ENCODE measurements at regions not wholly inside any gene's neighbourhood (a gene's known extent, or its start where the extent isn't known, plus 50 kb on each side); places are given as distances from the start of the nearest gene placed in this dataset.

DNA sequence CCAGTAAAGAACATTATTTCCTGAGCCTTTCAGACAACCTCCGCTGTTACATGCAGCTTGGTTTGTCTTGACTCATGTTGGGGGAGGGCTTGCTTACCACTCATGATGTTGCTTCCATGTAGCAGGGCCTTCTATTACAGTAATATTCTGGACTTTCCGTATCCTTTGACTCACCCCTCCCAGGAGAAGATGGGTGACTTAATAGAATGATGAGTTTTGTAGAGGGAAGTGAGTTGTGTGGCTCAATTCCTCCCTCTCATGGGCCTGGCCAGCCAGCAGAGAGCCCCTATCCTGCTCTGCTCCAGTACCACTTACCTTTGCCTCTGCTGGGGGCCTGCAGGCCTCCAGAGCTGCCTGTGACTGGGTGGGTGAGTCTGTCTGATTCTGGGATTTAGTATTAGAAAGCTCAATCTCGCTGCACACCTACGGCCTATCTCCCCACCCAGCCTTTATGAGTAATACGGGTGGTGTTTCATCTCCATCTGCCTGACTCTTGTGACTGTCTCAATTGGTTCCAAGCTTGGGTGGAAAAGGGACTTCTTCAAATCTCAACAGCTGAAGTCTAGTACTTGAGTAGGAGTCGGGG, 52.6 kb upstream of the KLF9 start:
- TF ChIP-seq, protein P1, sequence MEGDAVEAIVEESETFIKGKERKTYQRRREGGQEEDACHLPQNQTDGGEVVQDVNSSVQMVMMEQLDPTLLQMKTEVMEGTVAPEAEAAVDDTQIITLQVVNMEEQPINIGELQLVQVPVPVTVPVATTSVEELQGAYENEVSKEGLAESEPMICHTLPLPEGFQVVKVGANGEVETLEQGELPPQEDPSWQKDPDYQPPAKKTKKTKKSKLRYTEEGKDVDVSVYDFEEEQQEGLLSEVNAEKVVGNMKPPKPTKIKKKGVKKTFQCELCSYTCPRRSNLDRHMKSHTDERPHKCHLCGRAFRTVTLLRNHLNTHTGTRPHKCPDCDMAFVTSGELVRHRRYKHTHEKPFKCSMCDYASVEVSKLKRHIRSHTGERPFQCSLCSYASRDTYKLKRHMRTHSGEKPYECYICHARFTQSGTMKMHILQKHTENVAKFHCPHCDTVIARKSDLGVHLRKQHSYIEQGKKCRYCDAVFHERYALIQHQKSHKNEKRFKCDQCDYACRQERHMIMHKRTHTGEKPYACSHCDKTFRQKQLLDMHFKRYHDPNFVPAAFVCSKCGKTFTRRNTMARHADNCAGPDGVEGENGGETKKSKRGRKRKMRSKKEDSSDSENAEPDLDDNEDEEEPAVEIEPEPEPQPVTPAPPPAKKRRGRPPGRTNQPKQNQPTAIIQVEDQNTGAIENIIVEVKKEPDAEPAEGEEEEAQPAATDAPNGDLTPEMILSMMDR (IDR thresholded peaks at IDR 0.05): no peak
- intact Hi-C loops (cut with DNase I): loop anchor here in 1 of 3 donors (5.0 kb wide), 1 partner anchor 45 kb away; no protein-coding TSS in a partner anchor
- no peaks in the 10 kb centered on the region for H3K27me3 ChIP-seq
- H3K9me3 ChIP-seq: no peaks in the 10 kb centered on the region
- H3K4me1 ChIP-seq: peaks cover 18 to 23% (median 22%) of the 10 kb centered on the region in 3 donors
- FAIRE-seq (no peak), DNase-seq (no peak), ATAC-seq (peak in 1 of 4 donors; percentile 31)
- H3K27ac ChIP-seq: no peak overlapping the region
- H3K4me3 ChIP-seq: no peak overlapping the region
- H3K36me3 ChIP-seq: no peaks in the 10 kb centered on the region
- WGBS, 2 donors: 88 to 93% methylated on average over 6 of the region's 6 CpGs

DNA sequence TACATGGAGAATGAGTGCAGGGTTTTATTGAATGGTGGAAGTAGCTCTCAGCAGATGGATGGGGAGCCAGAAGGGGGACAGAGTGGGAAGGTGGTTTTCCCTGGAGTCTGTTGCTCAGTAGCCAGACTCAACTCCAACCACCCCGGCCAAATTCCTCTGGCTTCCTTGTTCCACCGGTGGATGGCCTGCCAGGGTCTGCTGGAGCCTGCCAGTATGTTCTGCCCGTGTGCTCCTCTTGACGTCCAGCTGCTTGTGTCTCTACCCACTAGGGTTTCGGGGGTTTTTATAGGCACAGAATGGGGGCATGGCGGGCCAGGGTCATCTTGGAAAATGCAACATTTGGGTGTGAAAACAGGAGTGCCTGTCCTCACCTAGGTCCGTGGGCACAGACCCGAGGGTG, 51.4 kb upstream of the KLF9 start:
- ATAC-seq (no peak), FAIRE-seq (no peak), DNase-seq (no peak)
- Histone ChIP-seq H3K36me3 (no peaks in the 10 kb centered on the region), H3K4me1 (peaks cover 15 to 18% (median 18%) of the 10 kb centered on the region in 3 donors), H3K27me3 (no peaks in the 10 kb centered on the region), H3K27ac (no peak overlapping the region), H3K4me3 (no peak overlapping the region), H3K9me3 (no peaks in the 10 kb centered on the region)
- WGBS, 2 donors: 91 to 93% methylated on average over 8 of the region's 8 CpGs
- intact Hi-C loops (cut with DNase I): loop anchor here in 1 of 3 donors (5.0 kb wide), 1 partner anchor 44 kb away; no protein-coding TSS in a partner anchor
- TF ChIP-seq, protein P1 (IDR thresholded peaks at IDR 0.05): no peak

DNA sequence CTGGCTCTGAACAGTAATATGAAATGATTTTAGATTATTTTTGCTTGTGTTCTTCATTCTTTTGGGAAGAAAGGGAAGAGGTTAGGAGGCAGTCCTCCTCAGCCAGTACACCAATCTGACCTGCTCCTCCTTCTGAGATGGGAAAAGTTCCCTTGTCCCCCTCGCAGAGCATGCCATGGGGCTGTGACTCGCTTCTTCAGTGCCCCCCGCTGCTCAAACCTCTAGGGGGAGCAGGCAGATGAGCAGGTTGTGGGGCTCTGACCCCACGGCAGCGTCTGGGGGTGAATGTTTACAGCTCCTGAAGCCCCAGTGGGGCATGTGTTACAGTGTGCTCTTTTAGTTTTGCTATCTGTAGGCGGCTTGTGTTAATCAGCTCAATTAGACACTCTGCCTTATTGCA, 50.9 kb upstream of the KLF9 start:
- 87 to 89% methylated on average over 6 of the region's 6 CpGs for WGBS, 2 donors
- TF ChIP-seq, protein P1 (IDR thresholded peaks at IDR 0.05): no peak

More for the DNA sequence above, 50.9 kb upstream of the KLF9 start:
- ATAC-seq: no peak
- no peaks in the 10 kb centered on the region for H3K9me3 ChIP-seq
- no peak overlapping the region for H3K4me3 ChIP-seq
- H3K27ac ChIP-seq: no peak overlapping the region
- no peak for FAIRE-seq
- intact Hi-C loops (cut with DNase I): loop anchor here in 1 of 3 donors (5.0 kb wide), 1 partner anchor 43 kb away; no protein-coding TSS in a partner anchor
- no peaks in the 10 kb centered on the region for H3K27me3 ChIP-seq
- peaks cover 11 to 16% (median 13%) of the 10 kb centered on the region in 3 donors for H3K4me1 ChIP-seq
- no peak for DNase-seq
- no peaks in the 10 kb centered on the region for H3K36me3 ChIP-seq

Measured in pancreas (tissue), 10 donors.